H9 (cell line): ENCODE measurements at regions not wholly inside any gene's neighbourhood (a gene's known extent, or its start where the extent isn't known, plus 50 kb on each side); places are given as distances from the start of the nearest gene placed in this dataset.

Source experiments
- DNase-seq: peaks from one replicate; pipeline ENCODE4 v3.0.0-alpha.2; 2017
- H2AFZ ChIP-seq: one replicate; pipeline ENCODE4 v1.6.1; 2013; ENCODE audit warnings: mild to moderate bottlenecking, low read length, control low read depth, moderate library complexity
- H2AK5ac ChIP-seq: 2 replicates; pipeline ENCODE4 v1.6.1; 2013; ENCODE audit warnings: low read length, control low read depth, mixed read lengths; ENCODE audit not compliant: insufficient read length
- H2BK120ac ChIP-seq: one replicate; pipeline ENCODE4 v1.6.1; 2013; ENCODE audit warnings: low read depth, mild to moderate bottlenecking, low read length, control low read depth, inconsistent platforms; ENCODE audit not compliant: poor library complexity, severe bottlenecking
- H2BK12ac ChIP-seq: 2 replicates; pipeline ENCODE4 v1.6.1; 2013; ENCODE audit warnings: low read length, control low read depth, mixed read lengths, low read depth; ENCODE audit not compliant: insufficient read length
- H2BK15ac ChIP-seq: 2 replicates; pipeline ENCODE4 v1.6.1; 2013; ENCODE audit warnings: low read depth, low read length, control low read depth
- H2BK20ac ChIP-seq: one replicate; pipeline ENCODE4 v1.6.1; 2013; ENCODE audit warnings: low read depth, mild to moderate bottlenecking, low read length, control low read depth, inconsistent platforms; ENCODE audit not compliant: poor library complexity, severe bottlenecking
- H2BK5ac ChIP-seq: 2 replicates; pipeline ENCODE4 v1.6.1; 2013; ENCODE audit warnings: low read length, control low read depth, mixed read lengths; ENCODE audit not compliant: insufficient read length
- H3K14ac ChIP-seq: 2 replicates; pipeline ENCODE4 v1.6.1; 2013; ENCODE audit warnings: low read length, control low read depth; ENCODE audit not compliant: insufficient read depth
- H3K18ac ChIP-seq: 2 replicates; pipeline ENCODE4 v1.6.1; 2013; ENCODE audit warnings: low read depth, mild to moderate bottlenecking, mixed read lengths, low read length, control low read depth; ENCODE audit not compliant: insufficient read length
- H3K23ac ChIP-seq: 2 replicates; pipeline ENCODE4 v1.6.1; 2013; ENCODE audit warnings: low read length, control low read depth, mixed read lengths, low read depth; ENCODE audit not compliant: insufficient read length
- H3K23me2 ChIP-seq: 2 replicates; pipeline ENCODE4 v1.6.1; 2013; ENCODE audit warnings: low read depth, mild to moderate bottlenecking, mixed read lengths, low read length, control low read depth; ENCODE audit not compliant: insufficient read length, poor library complexity, severe bottlenecking
- H3K27ac ChIP-seq: 2 replicates; pipeline ENCODE4 v1.5.1; 2013; ENCODE audit warnings: low read length, control low read depth, mixed read lengths, low read depth; ENCODE audit not compliant: insufficient read length
- H3K27me3 ChIP-seq: 2 replicates; pipeline ENCODE4 v1.6.1; 2013; ENCODE audit warnings: low read length, control low read depth, inconsistent platforms; ENCODE audit not compliant: insufficient read depth
- H3K4ac ChIP-seq: 2 replicates; pipeline ENCODE4 v1.6.1; 2013; ENCODE audit warnings: low read depth, mild to moderate bottlenecking, control low read depth, inconsistent platforms, low read length, moderate library complexity
- H3K4me1 ChIP-seq: 2 replicates; pipeline ENCODE4 v1.6.1; 2013; ENCODE audit warnings: low read length, control low read depth, inconsistent platforms; ENCODE audit not compliant: insufficient read depth
- H3K4me2 ChIP-seq: 2 replicates; pipeline ENCODE4 v1.6.1; 2013; ENCODE audit warnings: low read length, control low read depth, mixed read lengths; ENCODE audit not compliant: insufficient read length, insufficient read depth
- H3K56ac ChIP-seq: 2 replicates; pipeline ENCODE4 v1.6.1; 2013; ENCODE audit warnings: low read depth, mild to moderate bottlenecking, mixed read lengths, low read length, control low read depth; ENCODE audit not compliant: insufficient read length
- H3K79me1 ChIP-seq: 2 replicates; pipeline ENCODE4 v1.6.1; 2013; ENCODE audit warnings: low read depth, mild to moderate bottlenecking, moderate library complexity, low read length, control low read depth, inconsistent platforms; ENCODE audit not compliant: insufficient read depth, poor library complexity, severe bottlenecking
- H3K79me2 ChIP-seq: 2 replicates; pipeline ENCODE4 v1.6.1; 2013; ENCODE audit warnings: low read length, control low read depth, inconsistent platforms; ENCODE audit not compliant: insufficient read depth
- H3K9ac ChIP-seq: 2 replicates; pipeline ENCODE4 v1.6.1; 2013; ENCODE audit warnings: low read length, control low read depth, mixed read lengths; ENCODE audit not compliant: insufficient read length; ENCODE audit errors: extremely low read depth
- H3K9me3 ChIP-seq: one replicate; pipeline ENCODE4 v1.6.1; 2013; ENCODE audit warnings: low read depth, low read length, inconsistent platforms; ENCODE audit not compliant: control insufficient read depth
- H3T11ph ChIP-seq: one replicate; pipeline ENCODE4 v1.6.1; 2013; ENCODE audit warnings: mild to moderate bottlenecking, low read length, control low read depth, inconsistent platforms
- H4K20me1 ChIP-seq: one replicate; pipeline ENCODE4 v1.6.1; 2013; ENCODE audit not compliant: control insufficient read depth, insufficient read length, insufficient read depth
- H4K5ac ChIP-seq: 2 replicates; pipeline ENCODE4 v1.6.1; 2013; ENCODE audit warnings: low read depth, mild to moderate bottlenecking, mixed read lengths, low read length, control low read depth; ENCODE audit not compliant: insufficient read length
- H4K8ac ChIP-seq: replicated peaks from 2 replicates; pipeline ENCODE4 v1.6.1; 2013; ENCODE audit warnings: low read length, control low read depth, mixed read lengths, low read depth; ENCODE audit not compliant: insufficient read length
- H4K91ac ChIP-seq: 2 replicates; pipeline ENCODE4 v1.6.1; 2013; ENCODE audit warnings: low read depth, mild to moderate bottlenecking, moderate library complexity, mixed read lengths, low read length, control low read depth; ENCODE audit not compliant: insufficient read length
- H3K27ac Mint-ChIP-seq, 3 experiments: 2 replicates in 2 of 3; 3 replicates in 1 of 3; pipeline ENCODE4 v1.8.0; 2020 to 2021; ENCODE audit warnings: mixed read lengths in 3 of 3, mild to moderate bottlenecking in 1 of 3, moderate library complexity in 1 of 3
- H3K27me3 Mint-ChIP-seq: 2 replicates; pipeline ENCODE4 v1.8.0; 2021; ENCODE audit warnings: low read depth, mild to moderate bottlenecking, moderate library complexity, mixed read lengths
- H3K36me3 Mint-ChIP-seq, 3 experiments: 2 replicates in 2 of 3; 3 replicates in 1 of 3; pipeline ENCODE4 v1.8.0; 2020 to 2021; ENCODE audit warnings: low read depth in 3 of 3, mixed read lengths in 3 of 3; ENCODE audit not compliant: insufficient read depth in 1 of 3
- H3K4me1 Mint-ChIP-seq, 2 experiments: 2 replicates each; pipeline ENCODE4 v1.8.0; 2020; ENCODE audit warnings: mixed read lengths in 2 of 2
- H3K4me3 Mint-ChIP-seq, 2 experiments: 2 replicates in 1 of 2; 3 replicates in 1 of 2; pipeline ENCODE4 v1.8.0; 2020 to 2021; ENCODE audit warnings: mild to moderate bottlenecking in 2 of 2, mixed read lengths in 2 of 2, moderate library complexity in 1 of 2
- H3K9me3 Mint-ChIP-seq, 2 experiments: 2 replicates in 1 of 2; 3 replicates in 1 of 2; pipeline ENCODE4 v1.8.0; 2020; ENCODE audit warnings: mild to moderate bottlenecking in 2 of 2, mixed read lengths in 2 of 2, moderate library complexity in 1 of 2
- WGBS: extraction: QIAGEN DNeasy Blood & Tissue Kit; methylation state at CpG from one replicate; pipeline ENCODE4 v1.1.7; 2013; ENCODE audit warnings: missing lambda C conversion rate, low lambda C conversion rate, mixed read lengths; ENCODE audit not compliant: insufficient read length; ENCODE audit errors: extremely low coverage; 5-methylcytosine and 5-hydroxymethylcytosine counted together
- TF ChIP-seq, protein P1 (sequence below): fragments of 200-600 bp; sonication (generic); conservative IDR thresholded peaks from 3 replicates; pipeline ENCODE4 v1.8.0; 2021; ENCODE audit warnings: antibody characterized with exemption, mild to moderate bottlenecking

DNA sequence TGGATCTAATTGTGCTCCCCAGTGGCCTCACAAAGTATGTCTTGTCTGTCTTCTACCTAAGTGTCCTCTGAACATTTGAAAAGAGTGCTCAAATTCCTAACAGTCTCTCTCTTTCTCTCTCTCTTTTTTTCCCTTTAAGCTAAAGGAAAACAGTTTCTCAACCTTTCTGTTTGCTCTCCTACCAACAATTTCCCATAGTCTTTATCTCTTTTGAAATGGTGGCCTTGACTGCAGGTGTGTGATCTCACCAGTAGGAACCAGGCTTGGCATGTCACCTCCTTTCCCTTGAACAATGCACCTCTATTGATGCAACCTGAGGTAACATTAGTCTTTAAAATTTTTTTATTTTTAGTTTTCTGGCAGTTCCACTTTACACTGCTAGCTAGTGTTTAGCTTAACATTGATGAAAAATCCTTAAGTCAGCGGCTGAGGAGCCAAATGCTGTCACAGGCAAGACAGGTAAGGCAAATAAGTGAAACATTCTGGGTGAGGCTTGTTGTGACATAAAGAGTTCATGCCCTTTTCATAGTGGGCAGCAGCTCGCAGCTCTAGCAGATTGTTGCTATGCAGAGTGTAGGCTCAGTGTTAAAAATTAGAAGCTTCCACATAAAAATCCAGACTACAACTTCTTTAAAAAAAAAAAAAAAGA lies 273.4 kb downstream of the HAPSTR1 start:
- no peaks in the 10 kb centered on the region for H3K23me2 ChIP-seq
- H3K4ac ChIP-seq, result no peak overlapping the region
- no peaks in the 10 kb centered on the region for H3K4me1 ChIP-seq
- H3K27ac ChIP-seq, result no peak overlapping the region
- no peak overlapping the region for H2BK120ac ChIP-seq
- DNase-seq, result no peak
- no peak overlapping the region for H2BK15ac ChIP-seq
- no CpG with 5 or more reads among the region's 2 CpGs for WGBS
- H3K56ac ChIP-seq, result no peak overlapping the region
- H3K4me2 ChIP-seq, result no peak overlapping the region
- H2AK5ac ChIP-seq, result no peak overlapping the region
- no peak overlapping the region for H4K91ac ChIP-seq
- H3T11ph ChIP-seq, result no peak overlapping the region
- H3K79me2 ChIP-seq, result no peaks in the 10 kb centered on the region
- no peak overlapping the region for H2AFZ ChIP-seq
- no peak overlapping the region for H4K8ac ChIP-seq
- no peak overlapping the region for H4K5ac ChIP-seq
- peaks cover 2 to 3% of the 10 kb centered on the region in 2 experiments; a peak in 2 of 4 replicates for H3K4me1 Mint-ChIP-seq
- no peak overlapping the region for H3K23ac ChIP-seq
- H3K36me3 Mint-ChIP-seq, result no peaks in the 10 kb centered on the region
- H3K9me3 Mint-ChIP-seq, result no peaks in the 10 kb centered on the region
- no peak overlapping the region for H3K18ac ChIP-seq
- H3K27me3 Mint-ChIP-seq, result no peaks in the 10 kb centered on the region; the same call in 1 of the 2 replicates
- no peak overlapping the region for H3K14ac ChIP-seq
- no peak overlapping the region for H2BK20ac ChIP-seq
- H3K4me3 Mint-ChIP-seq, result no peak overlapping the region
- H3K9ac ChIP-seq, result no peak overlapping the region
- no peaks in the 10 kb centered on the region for H3K9me3 ChIP-seq
- TF ChIP-seq, protein P1, sequence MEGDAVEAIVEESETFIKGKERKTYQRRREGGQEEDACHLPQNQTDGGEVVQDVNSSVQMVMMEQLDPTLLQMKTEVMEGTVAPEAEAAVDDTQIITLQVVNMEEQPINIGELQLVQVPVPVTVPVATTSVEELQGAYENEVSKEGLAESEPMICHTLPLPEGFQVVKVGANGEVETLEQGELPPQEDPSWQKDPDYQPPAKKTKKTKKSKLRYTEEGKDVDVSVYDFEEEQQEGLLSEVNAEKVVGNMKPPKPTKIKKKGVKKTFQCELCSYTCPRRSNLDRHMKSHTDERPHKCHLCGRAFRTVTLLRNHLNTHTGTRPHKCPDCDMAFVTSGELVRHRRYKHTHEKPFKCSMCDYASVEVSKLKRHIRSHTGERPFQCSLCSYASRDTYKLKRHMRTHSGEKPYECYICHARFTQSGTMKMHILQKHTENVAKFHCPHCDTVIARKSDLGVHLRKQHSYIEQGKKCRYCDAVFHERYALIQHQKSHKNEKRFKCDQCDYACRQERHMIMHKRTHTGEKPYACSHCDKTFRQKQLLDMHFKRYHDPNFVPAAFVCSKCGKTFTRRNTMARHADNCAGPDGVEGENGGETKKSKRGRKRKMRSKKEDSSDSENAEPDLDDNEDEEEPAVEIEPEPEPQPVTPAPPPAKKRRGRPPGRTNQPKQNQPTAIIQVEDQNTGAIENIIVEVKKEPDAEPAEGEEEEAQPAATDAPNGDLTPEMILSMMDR, result no peak
- no peak overlapping the region for H3K27ac Mint-ChIP-seq
- no peak overlapping the region for H2BK12ac ChIP-seq
- no peak overlapping the region for H2BK5ac ChIP-seq
- no peaks in the 10 kb centered on the region for H3K27me3 ChIP-seq
- no peaks in the 10 kb centered on the region for H3K79me1 ChIP-seq
- no peaks in the 10 kb centered on the region for H4K20me1 ChIP-seq
